GM12873 (cell line): ENCODE measurements at regions not wholly inside any gene's neighbourhood (a gene's known extent, or its start where the extent isn't known, plus 50 kb on each side); places are given as distances from the start of the nearest gene placed in this dataset.

ENCODE experiments used
- TF ChIP-seq, protein P1 (sequence below): IDR thresholded peaks from 2 replicates; pipeline ENCODE4 v1.5.1; 2012; ENCODE audit warnings: low read depth, mild to moderate bottlenecking, moderate library complexity, low read length, control low read depth; ENCODE audit not compliant: insufficient read depth; ENCODE audit errors: missing control alignments

- TF ChIP-seq, protein P1, sequence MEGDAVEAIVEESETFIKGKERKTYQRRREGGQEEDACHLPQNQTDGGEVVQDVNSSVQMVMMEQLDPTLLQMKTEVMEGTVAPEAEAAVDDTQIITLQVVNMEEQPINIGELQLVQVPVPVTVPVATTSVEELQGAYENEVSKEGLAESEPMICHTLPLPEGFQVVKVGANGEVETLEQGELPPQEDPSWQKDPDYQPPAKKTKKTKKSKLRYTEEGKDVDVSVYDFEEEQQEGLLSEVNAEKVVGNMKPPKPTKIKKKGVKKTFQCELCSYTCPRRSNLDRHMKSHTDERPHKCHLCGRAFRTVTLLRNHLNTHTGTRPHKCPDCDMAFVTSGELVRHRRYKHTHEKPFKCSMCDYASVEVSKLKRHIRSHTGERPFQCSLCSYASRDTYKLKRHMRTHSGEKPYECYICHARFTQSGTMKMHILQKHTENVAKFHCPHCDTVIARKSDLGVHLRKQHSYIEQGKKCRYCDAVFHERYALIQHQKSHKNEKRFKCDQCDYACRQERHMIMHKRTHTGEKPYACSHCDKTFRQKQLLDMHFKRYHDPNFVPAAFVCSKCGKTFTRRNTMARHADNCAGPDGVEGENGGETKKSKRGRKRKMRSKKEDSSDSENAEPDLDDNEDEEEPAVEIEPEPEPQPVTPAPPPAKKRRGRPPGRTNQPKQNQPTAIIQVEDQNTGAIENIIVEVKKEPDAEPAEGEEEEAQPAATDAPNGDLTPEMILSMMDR, result no peak
Measured at GRCh38 chr22:49355211-49355920, 472.3 kb downstream of the BRD1 start.

DNA sequence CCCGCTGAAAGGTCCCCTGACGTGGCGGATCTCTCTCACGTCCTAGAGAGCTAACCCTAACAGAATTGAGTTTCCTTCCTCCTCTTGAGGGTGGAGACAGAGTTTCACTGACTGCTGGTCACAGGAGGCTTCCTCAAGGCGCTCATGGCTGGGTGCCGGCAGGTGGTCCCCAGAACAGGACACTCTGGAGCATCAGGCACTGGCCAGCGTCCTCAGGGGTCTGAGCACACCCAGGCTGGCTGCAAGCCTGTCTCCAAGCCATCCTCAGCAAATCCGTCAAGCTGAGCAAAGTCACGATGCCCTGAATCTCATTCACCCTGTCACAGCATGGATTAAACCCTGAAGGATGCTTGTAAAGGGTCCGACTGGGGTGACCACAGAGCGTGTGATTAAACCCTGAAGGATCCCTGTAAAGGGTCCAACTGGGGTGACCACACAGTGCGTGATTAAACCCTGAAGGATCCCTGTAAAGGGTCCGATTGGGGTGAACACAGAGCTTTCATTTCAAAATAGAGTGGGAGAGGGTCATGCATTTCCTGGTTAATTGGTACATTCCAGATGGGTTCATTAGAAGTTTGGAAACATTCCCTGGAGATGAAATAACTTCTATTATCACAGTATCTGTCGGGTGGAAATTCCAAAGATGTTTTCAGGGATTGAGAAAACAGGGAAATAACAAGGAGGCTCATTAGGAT, 473.0 kb downstream of the BRD1 start:
- TF ChIP-seq, protein P1, result no peak

GRCh38 chr22:49353235-49353634, 474.4 kb downstream of the BRD1 start:
- TF ChIP-seq, protein P1, result no peak

GRCh38 chr22:49352361-49353169, 475.1 kb downstream of the BRD1 start:
- TF ChIP-seq, protein P1, result no peak

- TF ChIP-seq, protein P1, result no peak
Measured at GRCh38 chr22:49351761-49352227, 475.9 kb downstream of the BRD1 start.

GRCh38 chr22:49350441-49351121, 477.1 kb downstream of the BRD1 start:
- TF ChIP-seq, protein P1, result no peak
